Breast epithelium (tissue), 4 donors: ENCODE measurements at regions not wholly inside any gene's neighbourhood (a gene's known extent, or its start where the extent isn't known, plus 50 kb on each side); places are given as distances from the start of the nearest gene placed in this dataset.

Source experiments
- DNase-seq, 2 donors: peaks; one replicate each; pipeline ENCODE4 v3.0.0-alpha.2; 2019; ENCODE audit warnings: low spot score in 2 of 2
- H3K27ac ChIP-seq, 2 donors: fragments of 200-600 bp; sonication (generic) in 1 of 2; one replicate each; pipeline ENCODE4 v1.5.1; 2016 to 2019; ENCODE audit warnings: mild to moderate bottlenecking in 1 of 2
- H3K27me3 ChIP-seq, 2 donors: fragments of 200-600 bp; sonication (generic) in 1 of 2; one replicate each; pipeline versions ENCODE4 v1.5.1 to v1.6.0; 2017 to 2019; ENCODE audit warnings: control low read depth in 1 of 2, mild to moderate bottlenecking in 1 of 2
- H3K36me3 ChIP-seq: fragments of 200-600 bp; one replicate; pipeline ENCODE4 v1.5.1; 2019
- H3K4me1 ChIP-seq, 2 donors: fragments of 200-600 bp; sonication (generic); one replicate each; pipeline ENCODE4 v1.5.1; 2016 to 2019; ENCODE audit warnings: control low read depth in 1 of 2
- H3K4me3 ChIP-seq, 3 donors: fragments of 200-600 bp; sonication (generic); 1 replicate in 2 of 3; 2 replicates in 1 of 3; pipeline ENCODE4 v1.5.1; 2016 to 2019; ENCODE audit warnings: mild to moderate bottlenecking in 3 of 3, moderate library complexity in 2 of 3
- H3K9me3 ChIP-seq, 2 donors: fragments of 200-600 bp; sonication (generic) in 1 of 2; one replicate each; pipeline ENCODE4 v1.5.1; 2016 to 2019; ENCODE audit warnings: control low read depth in 1 of 2
- CTCF ChIP-seq, 3 donors: fragments of 450-650 bp; IDR thresholded peaks; one replicate each; pipeline ENCODE4 v1.5.1; 2016 to 2017; ENCODE audit warnings: antibody characterized with exemption in 3 of 3, mild to moderate bottlenecking in 3 of 3, moderate library complexity in 3 of 3
- POLR2A ChIP-seq: fragments of 450-650 bp; IDR thresholded peaks from one replicate; pipeline ENCODE4 v1.6.1; 2016; ENCODE audit warnings: antibody characterized with exemption, mild to moderate bottlenecking, moderate library complexity
- POLR2AphosphoS5 ChIP-seq, 3 donors: sonication (generic); formaldehyde crosslinking; IDR thresholded peaks; one replicate each; pipeline ENCODE4 v1.6.1; 2017; ENCODE audit warnings: antibody characterized with exemption in 3 of 3
- intact Hi-C: fragments of 100-400 bp; cut with DNase I; formaldehyde crosslinking; loops from one replicate; pipeline ENCODE4 v1.15.1; 2023; ENCODE audit warnings: low total_unique reads

- Histone ChIP-seq H3K4me3 (no peak overlapping the region), H3K4me1 (no peaks in the 10 kb centered on the region), H3K27me3 (no peaks in the 10 kb centered on the region), H3K27ac (no peak overlapping the region), H3K9me3 (no peaks in the 10 kb centered on the region), H3K36me3 (no peaks in the 10 kb centered on the region)
- DNase-seq: no peak
- TF ChIP-seq POLR2A: no peak
- no peak for TF ChIP-seq POLR2AphosphoS5 (IDR thresholded peaks at IDR 0.05)
- no peak for TF ChIP-seq CTCF (IDR thresholded peaks at IDR 0.05)
- intact Hi-C loops: no loop called here
Measured at GRCh38 chr9:75826314-75826713, 64.2 kb upstream of the PCSK5 start.

GRCh38 chr9:75830303-75830702 lies 60.2 kb upstream of the PCSK5 start:
- no peaks in the 10 kb centered on the region for H3K36me3 ChIP-seq
- H3K9me3 ChIP-seq: no peaks in the 10 kb centered on the region
- TF ChIP-seq POLR2AphosphoS5 (IDR thresholded peaks at IDR 0.05): no peak
- TF ChIP-seq CTCF (IDR thresholded peaks at IDR 0.05): no peak
- no peak for TF ChIP-seq POLR2A
- no peak for DNase-seq
- no peak overlapping the region for H3K27ac ChIP-seq
- no peaks in the 10 kb centered on the region for H3K27me3 ChIP-seq
- no peak overlapping the region for H3K4me3 ChIP-seq
- no peaks in the 10 kb centered on the region for H3K4me1 ChIP-seq
- intact Hi-C loops: no loop called here

- no peak for DNase-seq
- H3K36me3 ChIP-seq: no peaks in the 10 kb centered on the region
- no peak overlapping the region for H3K4me3 ChIP-seq
- no peak overlapping the region for H3K27ac ChIP-seq
- intact Hi-C loops: no loop called here
- H3K27me3 ChIP-seq: no peaks in the 10 kb centered on the region
- no peaks in the 10 kb centered on the region for H3K4me1 ChIP-seq
- H3K9me3 ChIP-seq: no peaks in the 10 kb centered on the region
- TF ChIP-seq POLR2AphosphoS5 (IDR thresholded peaks at IDR 0.05) (no peak), POLR2A (no peak), CTCF (IDR thresholded peaks at IDR 0.05) (no peak)
Measured at GRCh38 chr9:75833778-75834177, 56.7 kb upstream of the PCSK5 start.

- intact Hi-C loops: no loop called here
- Histone ChIP-seq H3K4me3 (no peak overlapping the region), H3K36me3 (no peaks in the 10 kb centered on the region), H3K4me1 (no peaks in the 10 kb centered on the region), H3K27ac (no peak overlapping the region), H3K9me3 (no peaks in the 10 kb centered on the region), H3K27me3 (no peaks in the 10 kb centered on the region)
- DNase-seq: no peak
- TF ChIP-seq CTCF (IDR thresholded peaks at IDR 0.05) (no peak), POLR2A (no peak), POLR2AphosphoS5 (IDR thresholded peaks at IDR 0.05) (no peak)
Measured at GRCh38 chr9:75834878-75835277, 55.6 kb upstream of the PCSK5 start.
